Left lung (tissue), 4 donors: ENCODE measurements at regions not wholly inside any gene's neighbourhood (a gene's known extent, or its start where the extent isn't known, plus 50 kb on each side); places are given as distances from the start of the nearest gene placed in this dataset.
"Not testable (repeated sequence)": the region's sequence is repeated elsewhere in the genome, so short reads cannot be mapped to it uniquely, and the experiment has no call there.

Source experiments
- ATAC-seq: fragments of 200-7000 bp; cut with Tn5 transposase; one replicate; pipeline ENCODE4 v1.9.1; 2020; ENCODE audit warnings: moderate library complexity
- DNase-seq, 4 donors: peaks; one replicate each; pipeline ENCODE4 v3.0.0-alpha.2; 2013 to 2020
- H3K27ac ChIP-seq, 2 donors: fragments of 200-600 bp; sonication (generic) in 1 of 2; one replicate each; pipeline versions ENCODE4 v1.5.0 to v1.8.0; 2020 to 2021
- H3K27me3 ChIP-seq, 2 donors: fragments of 200-600 bp; sonication (generic) in 1 of 2; one replicate each; pipeline versions ENCODE4 v1.5.0 to v1.8.0; 2020 to 2021
- H3K36me3 ChIP-seq, 2 donors: fragments of 200-600 bp; sonication (generic) in 1 of 2; one replicate each; pipeline versions ENCODE4 v1.5.0 to v1.8.0; 2020 to 2021
- H3K4me1 ChIP-seq, 2 donors: fragments of 200-600 bp; one replicate each; pipeline ENCODE4 v1.8.0; 2021
- H3K4me3 ChIP-seq, 2 donors: fragments of 200-600 bp; sonication (generic) in 1 of 2; one replicate each; pipeline versions ENCODE4 v1.5.0 to v1.8.0; 2020 to 2021; ENCODE audit warnings: mild to moderate bottlenecking in 1 of 2
- H3K9me3 ChIP-seq, 2 donors: fragments of 200-600 bp; sonication (generic) in 1 of 2; one replicate each; pipeline versions ENCODE4 v1.5.0 to v1.8.0; 2020 to 2021
- CTCF ChIP-seq, 2 donors: fragments of 200-600 bp; sonication (generic) in 1 of 2; IDR thresholded peaks; one replicate each; pipeline versions ENCODE4 v1.5.0 to v1.8.0; 2021; ENCODE audit warnings: antibody characterized with exemption in 2 of 2
- intact Hi-C, 2 donors: fragments of 100-400 bp; cut with DNase I; formaldehyde crosslinking; loops; one replicate each; pipeline versions ENCODE4 v1.11.2 to v1.14.2; 2022
- donor health status: DM: no; HTN: yes; CAD: no.
- donor health status: DM: no; HTN: no; CAD: no.

GRCh38 chr13:24563087-24563486 is 50.5 kb upstream of the PARP4 start:
- TF ChIP-seq CTCF (IDR thresholded peaks at IDR 0.05) = no peak
- DNase-seq (no peak), ATAC-seq (no peak)
- Histone ChIP-seq H3K9me3 (no peaks in the 10 kb centered on the region), H3K36me3 (no peaks in the 10 kb centered on the region), H3K4me3 (no peak overlapping the region), H3K4me1 (no peaks in the 10 kb centered on the region), H3K27ac (no peak overlapping the region), H3K27me3 (peaks cover 0 to 25% of the 10 kb centered on the region in 2 donors)
- intact Hi-C loops = no loop called here

GRCh38 chr13:24563971-24564370 is 51.4 kb upstream of the PARP4 start:
- H3K9me3 ChIP-seq, H3K4me1 ChIP-seq, ATAC-seq, intact Hi-C loops, H3K36me3 ChIP-seq, H3K27ac ChIP-seq, H3K4me3 ChIP-seq, DNase-seq: not testable (repeated sequence)
- H3K27me3 ChIP-seq = peaks cover 0 to 21% of the 10 kb centered on the region in 2 donors

GRCh38 chr13:24564881-24565280 is 52.3 kb upstream of the PARP4 start:
- TF ChIP-seq CTCF (IDR thresholded peaks at IDR 0.05) = no peak
- Histone ChIP-seq H3K4me3 (no peak overlapping the region), H3K4me1 (no peaks in the 10 kb centered on the region), H3K36me3 (no peaks in the 10 kb centered on the region), H3K27ac (no peak overlapping the region), H3K27me3 (peaks cover 0 to 12% of the 10 kb centered on the region in 2 donors), H3K9me3 (no peaks in the 10 kb centered on the region)
- intact Hi-C loops = no loop called here
- ATAC-seq (no peak), DNase-seq (no peak)

- intact Hi-C loops, H3K36me3 ChIP-seq, H3K9me3 ChIP-seq, DNase-seq, H3K27ac ChIP-seq, H3K4me1 ChIP-seq, H3K4me3 ChIP-seq, ATAC-seq: not testable (repeated sequence)
- H3K27me3 ChIP-seq = peaks cover 0 to 12% of the 10 kb centered on the region in 2 donors
Measured at GRCh38 chr13:24567593-24567992, 55.0 kb upstream of the PARP4 start.

GRCh38 chr13:24574847-24575246 is 62.3 kb upstream of the PARP4 start:
- no peak for ATAC-seq
- DNase-seq = no peak
- Histone ChIP-seq H3K36me3 (no peaks in the 10 kb centered on the region), H3K9me3 (peaks cover 0 to 6% of the 10 kb centered on the region in 2 donors), H3K4me3 (no peak overlapping the region), H3K27me3 (no peaks in the 10 kb centered on the region), H3K4me1 (no peaks in the 10 kb centered on the region), H3K27ac (no peak overlapping the region)
- intact Hi-C loops = no loop called here
- TF ChIP-seq CTCF (IDR thresholded peaks at IDR 0.05) = no peak

- H3K36me3 ChIP-seq, intact Hi-C loops, H3K4me1 ChIP-seq, H3K27ac ChIP-seq, H3K4me3 ChIP-seq, H3K9me3 ChIP-seq, ATAC-seq, H3K27me3 ChIP-seq: not testable (repeated sequence)
- DNase-seq = peak in 2 of 4 donors; percentile 20 to 24
- TF ChIP-seq CTCF (IDR thresholded peaks at IDR 0.05) = peak; percentile 53
Measured at GRCh38 chr13:24580315-24580714, 67.7 kb upstream of the PARP4 start.

- H3K4me3 ChIP-seq, H3K27ac ChIP-seq, H3K36me3 ChIP-seq, intact Hi-C loops, ATAC-seq, H3K27me3 ChIP-seq, H3K4me1 ChIP-seq, H3K9me3 ChIP-seq, DNase-seq: not testable (repeated sequence)
Measured at GRCh38 chr13:24581578-24581977, 69.0 kb upstream of the PARP4 start.

GRCh38 chr13:24591697-24592096 is 79.1 kb upstream of the PARP4 start:
- H3K9me3 ChIP-seq, H3K4me3 ChIP-seq, intact Hi-C loops, DNase-seq, ATAC-seq, H3K4me1 ChIP-seq, H3K27me3 ChIP-seq, H3K36me3 ChIP-seq, H3K27ac ChIP-seq: not testable (repeated sequence)

GRCh38 chr13:24597906-24598670 is 82.1 kb upstream of the ATP12A start:
- H3K9me3 ChIP-seq, H3K27me3 ChIP-seq, H3K36me3 ChIP-seq, H3K4me1 ChIP-seq, ATAC-seq, H3K4me3 ChIP-seq, intact Hi-C loops, H3K27ac ChIP-seq, DNase-seq: not testable (repeated sequence)
